ENCODE measurements at regions not wholly inside any gene's neighbourhood (a gene's known extent, or its start where the extent isn't known, plus 50 kb on each side); places are given as distances from the start of the nearest gene placed in this dataset.

DNA sequence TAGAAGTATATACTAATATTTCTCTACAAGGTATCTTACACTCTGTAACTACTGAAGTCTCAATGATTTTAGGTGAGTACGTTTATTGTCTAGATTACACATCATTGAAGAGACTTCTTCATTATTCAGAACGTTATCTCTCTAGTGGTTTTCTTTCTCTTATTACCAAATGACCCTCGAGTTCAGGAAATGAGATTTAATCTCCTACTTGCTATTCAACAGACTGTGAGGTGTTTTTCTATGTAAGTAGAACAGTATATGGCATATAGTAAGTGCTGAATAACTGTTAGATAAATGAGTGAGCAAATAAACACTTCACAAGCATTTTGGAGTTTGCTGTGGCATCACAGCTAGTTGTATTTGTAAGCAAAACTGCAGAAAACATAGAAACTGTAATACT, 947.2 kb upstream of the SLC39A10 start:
- intact Hi-C loops (cut with DNase I): no loop called here
- no peak for DNase-seq
- Histone ChIP-seq H3K27me3 (ENCODE audit: control insufficient read depth, insufficient read depth, low read length) (no peaks in the 10 kb centered on the region), H3K9me3 (ENCODE audit: control insufficient read depth in 2 of 3, insufficient read depth in 1 of 3, low read length in 3 of 3) (no peaks in the 10 kb centered on the region), H3K4me3 (ENCODE audit: low read length in 3 of 3) (no peak overlapping the region), H3K27ac (ENCODE audit: low read depth in 2 of 2, low read length in 2 of 2) (no peak overlapping the region), H3K4me1 (ENCODE audit: control insufficient read depth in 2 of 3, insufficient read depth in 2 of 3, low read depth in 1 of 3, low read length in 3 of 3) (no peaks in the 10 kb centered on the region), H3K9ac (ENCODE audit: low read length in 3 of 3) (no peak overlapping the region), H3K36me3 (ENCODE audit: control insufficient read depth in 2 of 3, insufficient read depth in 3 of 3, low read length in 3 of 3) (no peaks in the 10 kb centered on the region)
- TF ChIP-seq, protein P1, sequence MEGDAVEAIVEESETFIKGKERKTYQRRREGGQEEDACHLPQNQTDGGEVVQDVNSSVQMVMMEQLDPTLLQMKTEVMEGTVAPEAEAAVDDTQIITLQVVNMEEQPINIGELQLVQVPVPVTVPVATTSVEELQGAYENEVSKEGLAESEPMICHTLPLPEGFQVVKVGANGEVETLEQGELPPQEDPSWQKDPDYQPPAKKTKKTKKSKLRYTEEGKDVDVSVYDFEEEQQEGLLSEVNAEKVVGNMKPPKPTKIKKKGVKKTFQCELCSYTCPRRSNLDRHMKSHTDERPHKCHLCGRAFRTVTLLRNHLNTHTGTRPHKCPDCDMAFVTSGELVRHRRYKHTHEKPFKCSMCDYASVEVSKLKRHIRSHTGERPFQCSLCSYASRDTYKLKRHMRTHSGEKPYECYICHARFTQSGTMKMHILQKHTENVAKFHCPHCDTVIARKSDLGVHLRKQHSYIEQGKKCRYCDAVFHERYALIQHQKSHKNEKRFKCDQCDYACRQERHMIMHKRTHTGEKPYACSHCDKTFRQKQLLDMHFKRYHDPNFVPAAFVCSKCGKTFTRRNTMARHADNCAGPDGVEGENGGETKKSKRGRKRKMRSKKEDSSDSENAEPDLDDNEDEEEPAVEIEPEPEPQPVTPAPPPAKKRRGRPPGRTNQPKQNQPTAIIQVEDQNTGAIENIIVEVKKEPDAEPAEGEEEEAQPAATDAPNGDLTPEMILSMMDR (IDR thresholded peaks at IDR 0.05; ENCODE audit: borderline replicate concordance, extremely low read depth, insufficient read depth): no peak
- FAIRE-seq: no peak

DNA sequence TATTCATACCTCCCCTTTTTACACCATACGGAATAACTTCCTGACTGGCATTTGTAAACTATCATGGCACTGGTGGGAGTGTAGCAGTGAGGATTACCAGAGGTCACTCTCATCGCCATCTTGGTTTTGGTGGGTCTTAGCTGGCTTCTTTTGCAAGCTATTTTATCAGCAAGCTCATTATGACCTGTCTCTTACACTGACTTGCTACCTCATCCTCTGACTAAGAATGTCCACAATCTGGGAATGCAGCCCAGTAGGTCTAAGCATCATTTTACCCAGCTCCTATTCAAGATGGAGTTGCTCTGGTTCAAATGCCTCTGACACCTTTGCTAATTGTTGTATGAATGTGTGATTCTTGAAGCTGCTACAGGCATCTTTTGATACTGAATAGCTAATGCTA, 950.8 kb upstream of the SLC39A10 start:
- FAIRE-seq: no peak
- no peak overlapping the region for H3K27ac ChIP-seq (ENCODE audit: low read depth in 2 of 2, low read length in 2 of 2)
- TF ChIP-seq, protein P1 (IDR thresholded peaks at IDR 0.05; ENCODE audit: borderline replicate concordance, extremely low read depth, insufficient read depth): no peak
- H3K4me1 ChIP-seq (ENCODE audit: control insufficient read depth in 2 of 3, insufficient read depth in 2 of 3, low read depth in 1 of 3, low read length in 3 of 3): no peaks in the 10 kb centered on the region
- intact Hi-C loops (cut with DNase I): no loop called here
- DNase-seq: no peak
- no peaks in the 10 kb centered on the region for H3K36me3 ChIP-seq (ENCODE audit: control insufficient read depth in 2 of 3, insufficient read depth in 3 of 3, low read length in 3 of 3)
- H3K4me3 ChIP-seq (ENCODE audit: low read length in 3 of 3): no peak overlapping the region
- no peak overlapping the region for H3K9ac ChIP-seq (ENCODE audit: low read length in 3 of 3)
- no peaks in the 10 kb centered on the region for H3K27me3 ChIP-seq (ENCODE audit: control insufficient read depth, insufficient read depth, low read length)
- no peaks in the 10 kb centered on the region for H3K9me3 ChIP-seq (ENCODE audit: control insufficient read depth in 2 of 3, insufficient read depth in 1 of 3, low read length in 3 of 3)

DNA sequence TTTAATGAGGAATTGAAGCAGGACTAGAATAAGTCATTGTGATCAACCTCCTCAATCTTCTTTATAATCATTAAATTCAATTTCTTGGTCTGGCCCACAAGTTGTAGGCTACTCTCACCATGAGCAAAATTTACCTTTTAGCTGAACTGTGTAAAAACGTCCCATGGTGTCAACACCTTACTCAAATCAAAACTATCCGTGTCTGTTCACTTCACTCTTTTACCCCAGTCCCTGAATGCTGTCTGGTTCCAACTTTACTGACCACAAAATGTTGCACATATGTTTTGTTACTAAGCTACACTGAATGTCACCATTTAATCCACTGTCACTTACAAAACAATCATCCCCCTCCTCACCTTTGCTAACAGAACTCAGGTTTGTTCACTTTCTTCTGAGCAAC, 951.6 kb upstream of the SLC39A10 start:
- FAIRE-seq: no peak
- Histone ChIP-seq H3K4me1 (ENCODE audit: control insufficient read depth in 2 of 3, insufficient read depth in 2 of 3, low read depth in 1 of 3, low read length in 3 of 3) (no peaks in the 10 kb centered on the region), H3K27ac (ENCODE audit: low read depth in 2 of 2, low read length in 2 of 2) (no peak overlapping the region), H3K9ac (ENCODE audit: low read length in 3 of 3) (no peak overlapping the region), H3K27me3 (ENCODE audit: control insufficient read depth, insufficient read depth, low read length) (no peaks in the 10 kb centered on the region), H3K36me3 (ENCODE audit: control insufficient read depth in 2 of 3, insufficient read depth in 3 of 3, low read length in 3 of 3) (no peaks in the 10 kb centered on the region), H3K4me3 (ENCODE audit: low read length in 3 of 3) (no peak overlapping the region), H3K9me3 (ENCODE audit: control insufficient read depth in 2 of 3, insufficient read depth in 1 of 3, low read length in 3 of 3) (no peaks in the 10 kb centered on the region)
- TF ChIP-seq, protein P1 (IDR thresholded peaks at IDR 0.05; ENCODE audit: borderline replicate concordance, extremely low read depth, insufficient read depth): no peak
- intact Hi-C loops (cut with DNase I): no loop called here
- DNase-seq: no peak

DNA sequence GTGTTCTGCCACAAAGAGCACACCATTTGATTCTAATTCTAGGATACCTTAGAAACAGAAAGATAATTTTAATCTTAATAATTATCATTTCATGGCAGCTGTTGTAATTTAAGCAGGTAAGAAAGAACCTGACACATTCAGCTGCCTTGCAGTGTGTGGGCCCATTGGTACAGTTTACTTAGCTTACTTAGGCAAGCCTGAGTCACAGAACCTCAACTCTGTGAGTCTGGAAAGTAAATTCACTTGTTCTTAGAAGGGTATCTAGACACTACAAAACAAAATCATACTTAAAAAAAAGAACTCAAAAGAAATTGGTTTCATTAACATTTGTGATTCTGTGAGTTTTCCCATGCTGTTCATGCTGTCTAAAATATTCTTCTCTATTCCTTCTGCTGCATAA, 956.3 kb upstream of the SLC39A10 start:
- no peaks in the 10 kb centered on the region for H3K36me3 ChIP-seq (ENCODE audit: control insufficient read depth in 2 of 3, insufficient read depth in 3 of 3, low read length in 3 of 3)
- no peaks in the 10 kb centered on the region for H3K9me3 ChIP-seq (ENCODE audit: control insufficient read depth in 2 of 3, insufficient read depth in 1 of 3, low read length in 3 of 3)
- H3K4me1 ChIP-seq (ENCODE audit: control insufficient read depth in 2 of 3, insufficient read depth in 2 of 3, low read depth in 1 of 3, low read length in 3 of 3): no peaks in the 10 kb centered on the region
- H3K4me3 ChIP-seq (ENCODE audit: low read length in 3 of 3): no peak overlapping the region
- no peak for DNase-seq
- no peaks in the 10 kb centered on the region for H3K27me3 ChIP-seq (ENCODE audit: control insufficient read depth, insufficient read depth, low read length)
- TF ChIP-seq, protein P1 (IDR thresholded peaks at IDR 0.05; ENCODE audit: borderline replicate concordance, extremely low read depth, insufficient read depth): no peak
- FAIRE-seq: no peak
- H3K27ac ChIP-seq (ENCODE audit: low read depth in 2 of 2, low read length in 2 of 2): no peak overlapping the region
- H3K9ac ChIP-seq (ENCODE audit: low read length in 3 of 3): no peak overlapping the region
- intact Hi-C loops (cut with DNase I): no loop called here
